Astrocyte (in vitro differentiated cells and primary cell): ENCODE measurements at regions not wholly inside any gene's neighbourhood (a gene's known extent, or its start where the extent isn't known, plus 50 kb on each side); places are given as distances from the start of the nearest gene placed in this dataset.

Experiments
- EZH2 ChIP-seq: IDR thresholded peaks from 2 replicates; pipeline ENCODE4 v1.6.1; 2012; ENCODE audit warnings: mild to moderate bottlenecking, low read length, inconsistent platforms; ENCODE audit not compliant: insufficient read depth
- TF ChIP-seq, protein P1 (sequence below): IDR thresholded peaks from 2 replicates; pipeline ENCODE4 v1.5.1; 2011; ENCODE audit warnings: low read depth, mild to moderate bottlenecking, inconsistent platforms, low read length, moderate library complexity; ENCODE audit not compliant: insufficient read depth

DNA sequence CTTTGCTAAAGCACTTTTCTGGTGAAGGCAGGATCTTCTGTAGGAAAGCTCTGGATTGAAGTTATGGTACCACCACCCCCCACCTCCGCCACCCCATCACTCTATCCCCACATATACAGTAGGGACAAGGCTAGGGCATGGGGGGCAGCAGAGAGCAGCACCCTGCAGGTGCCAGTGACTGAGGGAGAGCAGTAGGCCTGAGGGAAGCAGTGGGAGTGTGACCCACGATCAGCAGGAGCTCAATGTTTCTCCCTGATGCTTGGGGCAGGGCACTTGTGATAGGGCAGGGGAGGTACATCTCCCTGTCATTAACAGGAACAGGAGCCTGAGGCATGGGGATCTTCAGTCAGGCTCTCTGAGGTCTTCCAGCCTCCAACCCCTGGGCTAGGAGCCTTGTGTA is 121.6 kb downstream of the ZFP36L2 start:
- TF ChIP-seq EZH2, result no peak
- TF ChIP-seq, protein P1, sequence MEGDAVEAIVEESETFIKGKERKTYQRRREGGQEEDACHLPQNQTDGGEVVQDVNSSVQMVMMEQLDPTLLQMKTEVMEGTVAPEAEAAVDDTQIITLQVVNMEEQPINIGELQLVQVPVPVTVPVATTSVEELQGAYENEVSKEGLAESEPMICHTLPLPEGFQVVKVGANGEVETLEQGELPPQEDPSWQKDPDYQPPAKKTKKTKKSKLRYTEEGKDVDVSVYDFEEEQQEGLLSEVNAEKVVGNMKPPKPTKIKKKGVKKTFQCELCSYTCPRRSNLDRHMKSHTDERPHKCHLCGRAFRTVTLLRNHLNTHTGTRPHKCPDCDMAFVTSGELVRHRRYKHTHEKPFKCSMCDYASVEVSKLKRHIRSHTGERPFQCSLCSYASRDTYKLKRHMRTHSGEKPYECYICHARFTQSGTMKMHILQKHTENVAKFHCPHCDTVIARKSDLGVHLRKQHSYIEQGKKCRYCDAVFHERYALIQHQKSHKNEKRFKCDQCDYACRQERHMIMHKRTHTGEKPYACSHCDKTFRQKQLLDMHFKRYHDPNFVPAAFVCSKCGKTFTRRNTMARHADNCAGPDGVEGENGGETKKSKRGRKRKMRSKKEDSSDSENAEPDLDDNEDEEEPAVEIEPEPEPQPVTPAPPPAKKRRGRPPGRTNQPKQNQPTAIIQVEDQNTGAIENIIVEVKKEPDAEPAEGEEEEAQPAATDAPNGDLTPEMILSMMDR, result no peak
